T47D (cell line): ENCODE measurements at regions not wholly inside any gene's neighbourhood (a gene's known extent, or its start where the extent isn't known, plus 50 kb on each side); places are given as distances from the start of the nearest gene placed in this dataset.
A peak's percentile ranks its signal among the peaks of the same experiment; 100 is the strongest.
"Not testable (repeated sequence)": the region's sequence is repeated elsewhere in the genome, so short reads cannot be mapped to it uniquely, and the experiment has no call there.

Experiments used
- DNase-seq, 2 experiments: peaks; one replicate each; pipeline versions ENCODE4 v3.0.0 to v3.0.0-alpha.2; 2011 to 2012; ENCODE audit warnings: low read depth in 1 of 2, low spot score in 1 of 2
- JUND ChIP-seq: IDR thresholded peaks from 2 replicates; pipeline ENCODE4 v1.6.1; 2012; ENCODE audit warnings: low read depth
- in situ Hi-C: cut with HindIII; loops from 2 replicates; pipeline ENCODE4 v1.10.0; 2016; ENCODE audit warnings: low sequenced_read_pairs, low pct_unique_long_range_greater_than_20kb

DNA sequence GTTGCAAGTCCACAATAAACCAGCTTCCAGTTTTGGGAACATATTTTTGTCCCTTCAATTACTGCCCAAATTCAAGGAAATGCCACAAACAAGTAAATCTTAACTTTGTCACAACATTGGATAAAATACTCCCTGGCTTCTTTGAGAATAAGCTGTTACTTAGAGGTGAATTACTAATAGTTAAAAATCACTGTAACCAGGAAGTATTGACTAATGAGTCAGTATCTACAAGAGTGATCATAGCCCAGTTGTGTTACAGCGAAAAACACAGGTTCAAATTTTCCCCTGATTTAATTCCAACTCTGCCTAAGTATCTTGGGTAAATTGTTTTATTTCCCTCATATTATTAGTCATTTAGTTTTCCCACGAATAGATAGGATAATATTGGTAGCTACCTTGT lies 291.2 kb upstream of the PPARGC1A start:
- TF ChIP-seq JUND: no peak
- DNase-seq: no peak
- in situ Hi-C loops: no loop called here

DNA sequence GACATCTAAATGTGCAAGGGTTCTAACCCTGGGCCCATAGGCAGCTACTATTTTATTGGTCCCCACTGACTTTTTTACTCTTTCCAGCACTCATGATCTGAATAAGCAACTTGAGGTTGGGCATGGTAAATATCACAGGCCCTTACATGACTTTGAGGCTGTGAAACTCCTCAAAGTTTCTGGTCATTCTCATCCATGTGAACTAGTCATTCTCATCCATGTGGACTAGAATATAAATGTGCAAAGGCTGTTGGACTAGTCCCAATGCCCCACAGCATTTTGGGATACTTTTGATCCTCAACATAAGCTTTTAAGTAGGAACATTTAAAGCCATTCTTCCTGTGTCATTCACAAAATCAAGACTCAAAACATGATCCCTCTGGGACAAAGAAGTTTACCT lies 290.7 kb upstream of the PPARGC1A start:
- TF ChIP-seq JUND: no peak
- in situ Hi-C loops: no loop called here

DNA sequence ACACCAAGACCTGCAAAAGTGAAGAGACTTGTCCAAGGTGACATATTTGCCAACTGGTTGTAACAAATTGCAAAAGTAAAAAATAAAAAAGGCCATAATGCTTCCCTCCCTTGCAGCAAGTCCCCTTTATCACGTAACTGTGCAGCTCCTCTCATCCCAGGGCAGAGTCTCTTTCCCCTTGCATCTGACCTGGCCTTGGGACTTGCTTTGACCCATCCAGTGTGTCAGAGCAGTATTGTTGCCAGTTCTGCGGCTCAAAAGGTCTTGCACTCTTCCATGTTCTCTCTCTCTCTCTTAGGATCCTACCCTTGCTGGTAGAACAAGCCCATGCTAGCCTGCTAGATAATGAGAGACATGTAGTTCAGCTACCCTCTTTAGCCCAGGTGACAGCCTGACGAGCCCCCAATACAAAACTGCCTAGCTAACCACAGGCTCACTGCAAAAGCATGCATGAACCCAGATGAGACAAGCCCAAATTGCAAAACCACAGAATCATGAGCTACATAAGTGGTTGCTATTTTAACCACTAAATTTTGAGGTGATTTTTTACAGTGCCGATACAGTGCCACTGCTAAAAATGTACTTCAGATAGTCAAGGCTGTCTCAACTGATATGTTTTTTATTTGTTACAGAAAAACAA lies 289.5 kb upstream of the PPARGC1A start:
- no peak for TF ChIP-seq JUND

More for the DNA sequence above, 290.7 kb upstream of the PPARGC1A start:
- DNase-seq: no peak

DNA sequence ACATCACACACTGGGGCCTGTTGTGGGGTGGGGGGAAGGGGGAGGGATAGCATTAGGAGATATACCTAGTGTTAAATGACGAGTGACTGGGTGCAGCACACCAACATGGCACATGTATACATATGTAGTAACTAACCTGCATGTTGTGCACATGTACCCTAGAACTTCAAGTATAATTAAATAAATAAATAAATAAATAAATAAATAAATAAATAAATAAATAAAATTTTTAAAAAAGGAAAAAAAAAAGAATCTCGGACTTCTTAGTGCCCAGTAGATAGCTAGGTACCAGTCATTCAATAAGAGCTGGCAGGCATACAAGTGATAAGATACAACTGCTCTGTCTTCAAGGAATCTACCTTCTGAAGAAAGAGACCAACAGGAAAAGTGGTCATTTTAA lies 287.6 kb upstream of the PPARGC1A start:
- in situ Hi-C loops, DNase-seq: not testable (repeated sequence)

More for the DNA sequence above, 289.5 kb upstream of the PPARGC1A start:
- DNase-seq: no peak
- in situ Hi-C loops: no loop called here

DNA sequence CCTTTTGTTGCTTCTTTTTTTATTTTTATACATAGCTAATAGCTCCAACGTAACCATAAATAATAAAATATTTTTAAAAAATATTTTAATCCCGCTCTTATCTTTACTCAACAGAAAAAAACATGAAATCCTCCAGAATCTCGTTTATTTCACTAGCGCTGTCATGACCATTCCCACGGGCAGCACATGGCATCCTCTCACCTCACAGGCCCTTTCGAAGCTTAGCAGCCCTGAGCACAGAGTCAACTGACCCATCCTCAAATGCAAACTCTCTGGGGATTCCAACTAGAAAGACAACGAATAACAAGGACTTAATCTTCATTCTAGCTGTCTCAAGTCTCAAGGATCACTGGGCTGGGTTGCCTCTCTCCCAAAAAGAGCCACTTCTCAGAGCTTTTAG lies 285.9 kb upstream of the PPARGC1A start:
- no peak for TF ChIP-seq JUND
- in situ Hi-C loops: no loop called here
- DNase-seq: no peak

DNA sequence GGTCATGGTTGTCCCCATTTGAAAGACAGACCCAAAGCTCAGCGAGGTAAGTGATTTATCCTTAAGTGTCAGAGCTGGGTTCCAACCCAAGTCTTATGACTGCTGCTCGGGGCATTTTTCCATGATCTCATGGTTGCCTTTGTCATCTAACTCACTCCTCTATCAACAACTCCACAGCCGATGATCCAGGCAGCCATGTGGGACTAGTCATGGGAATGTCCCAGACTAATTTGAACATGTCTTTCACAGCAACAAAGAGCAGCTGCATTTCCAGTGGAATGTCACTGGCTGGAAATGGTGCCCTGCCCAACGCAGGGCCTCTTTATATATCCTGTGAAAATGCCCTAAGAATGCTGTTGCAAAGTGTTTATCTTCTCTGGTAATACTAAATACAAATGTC lies 284.8 kb upstream of the PPARGC1A start:
- TF ChIP-seq JUND: no peak
- in situ Hi-C loops: no loop called here
- no peak for DNase-seq

DNA sequence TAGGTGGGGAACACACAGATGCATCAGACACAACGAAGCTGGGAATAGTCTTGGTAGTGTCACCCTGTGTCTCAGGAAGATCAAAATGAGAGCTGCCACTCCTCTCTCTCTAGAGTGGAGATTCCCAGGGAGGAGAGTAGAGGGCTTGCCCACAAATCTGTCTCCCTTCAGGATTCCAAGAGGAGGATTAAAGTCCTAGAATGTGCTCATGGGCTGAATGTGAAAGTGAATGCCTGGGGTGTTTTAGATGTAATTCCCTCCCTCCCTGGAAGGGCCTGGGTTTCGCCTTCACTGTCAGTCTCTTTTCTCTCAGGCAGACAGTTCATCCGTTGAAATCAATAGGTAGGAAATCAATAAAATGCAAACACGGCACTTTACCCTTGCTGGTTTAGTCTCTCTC lies 282.6 kb upstream of the PPARGC1A start:
- no peak for DNase-seq
- in situ Hi-C loops: no loop called here
- TF ChIP-seq JUND: no peak

DNA sequence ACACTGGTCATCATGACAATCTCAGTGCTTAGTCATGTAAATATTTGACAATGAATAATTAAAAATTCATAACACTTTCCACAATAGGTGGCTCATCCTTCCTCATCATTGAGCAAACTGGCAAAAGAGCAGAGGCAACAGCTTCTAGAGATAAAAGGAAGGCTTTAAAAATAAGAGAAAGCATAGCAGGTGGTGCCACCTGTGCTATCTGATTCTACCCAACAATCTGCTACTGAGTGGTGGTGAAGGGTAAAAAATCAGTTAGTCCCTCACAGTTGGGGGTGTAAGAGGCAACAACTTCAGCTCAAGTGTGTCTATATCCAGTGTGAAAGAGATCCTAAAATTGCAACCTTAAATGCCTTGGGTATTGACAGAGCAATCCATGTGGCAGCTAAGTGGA lies 280.1 kb upstream of the PPARGC1A start:
- DNase-seq: no peak
- in situ Hi-C loops: no loop called here
- TF ChIP-seq JUND: no peak

DNA sequence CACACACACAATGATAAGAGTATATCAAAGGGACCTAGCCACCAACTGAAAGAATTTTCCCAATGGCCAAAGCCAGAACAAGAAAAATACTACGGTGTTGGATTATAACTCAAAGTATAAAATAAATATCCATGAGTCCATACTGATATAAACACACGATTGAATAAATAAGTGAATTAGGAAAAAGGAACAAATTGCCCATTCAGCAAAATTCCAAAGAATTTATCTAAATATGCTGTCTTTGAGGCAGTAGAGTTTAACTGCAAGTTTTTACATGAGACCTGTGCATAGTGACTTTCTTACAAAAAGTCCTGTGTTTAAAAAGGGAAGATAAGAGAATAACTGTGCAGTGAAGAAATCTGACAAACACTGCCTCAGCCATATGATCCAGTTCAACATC lies 278.8 kb upstream of the PPARGC1A start:
- in situ Hi-C loops: no loop called here
- no peak for DNase-seq
- TF ChIP-seq JUND: no peak

DNA sequence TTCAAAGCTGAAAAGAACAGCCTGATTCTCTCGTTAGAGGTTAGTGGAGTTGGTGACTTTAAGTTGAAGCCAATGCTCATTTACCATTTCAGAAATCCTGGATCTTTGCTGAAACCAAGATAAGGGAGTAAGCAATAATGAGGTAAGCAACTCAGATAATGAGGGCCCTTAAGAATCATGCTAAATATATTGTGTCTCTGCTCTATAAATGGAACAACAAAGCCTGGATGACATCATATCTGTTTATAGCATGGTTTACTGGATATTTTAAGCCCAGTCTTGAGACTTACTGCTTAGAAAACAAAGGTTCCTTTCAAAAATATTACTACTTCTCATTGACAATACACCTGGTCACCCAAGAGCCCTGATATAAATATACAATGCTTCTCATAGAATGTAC lies 276.7 kb upstream of the PPARGC1A start:
- DNase-seq: no peak
- in situ Hi-C loops: no loop called here
- TF ChIP-seq JUND: no peak

DNA sequence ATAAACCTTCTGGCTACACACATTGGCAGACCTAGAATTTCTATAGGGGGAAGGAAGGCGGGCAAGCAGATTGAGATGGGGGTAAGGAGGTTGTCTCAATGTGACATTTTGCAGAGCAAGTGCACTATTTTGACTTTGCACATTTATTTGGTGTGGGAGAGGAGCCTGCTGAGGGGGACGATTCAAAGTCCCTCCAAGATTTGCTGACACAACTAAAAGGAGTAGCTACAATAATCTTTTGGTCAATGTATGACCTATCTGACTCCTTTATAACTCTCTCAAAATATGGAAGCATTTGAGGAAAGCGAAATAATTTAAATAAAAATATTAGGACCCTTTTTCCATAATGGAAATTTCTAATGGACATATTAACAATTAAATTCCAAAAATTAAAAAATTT lies 274.9 kb upstream of the PPARGC1A start:
- TF ChIP-seq JUND: no peak
- DNase-seq: no peak
- in situ Hi-C loops: no loop called here

DNA sequence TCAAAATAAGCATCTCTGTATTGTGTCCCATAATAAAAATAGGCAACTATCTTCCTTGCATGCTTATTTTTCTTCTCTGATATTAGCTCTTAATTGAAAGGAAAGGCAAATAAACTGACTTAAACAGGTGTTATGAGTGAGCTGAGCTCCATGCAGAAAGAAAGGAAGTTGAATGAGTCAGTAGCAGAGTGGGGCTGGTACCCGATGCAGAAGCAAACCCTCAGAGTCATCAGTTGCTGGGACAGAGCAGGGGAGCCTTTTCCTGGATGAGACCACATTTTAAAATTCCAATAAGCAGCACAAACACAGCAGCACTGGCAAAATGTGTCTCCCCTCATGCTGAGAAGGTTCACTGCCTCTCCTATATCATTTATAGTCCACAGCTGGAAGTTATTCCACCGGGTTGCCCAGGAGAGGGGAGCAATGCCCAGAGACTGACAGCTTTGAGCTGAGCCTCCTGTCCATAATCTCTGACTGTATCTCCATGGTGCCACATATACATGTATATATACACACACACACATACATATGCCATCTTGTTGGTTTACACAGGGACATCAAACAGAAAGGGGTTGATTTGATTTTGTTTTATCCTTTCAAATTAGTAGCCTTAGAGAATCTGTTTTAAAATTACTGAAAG lies 274.3 kb upstream of the PPARGC1A start:
- no peak for DNase-seq
- TF ChIP-seq JUND: no peak
- in situ Hi-C loops: no loop called here

DNA sequence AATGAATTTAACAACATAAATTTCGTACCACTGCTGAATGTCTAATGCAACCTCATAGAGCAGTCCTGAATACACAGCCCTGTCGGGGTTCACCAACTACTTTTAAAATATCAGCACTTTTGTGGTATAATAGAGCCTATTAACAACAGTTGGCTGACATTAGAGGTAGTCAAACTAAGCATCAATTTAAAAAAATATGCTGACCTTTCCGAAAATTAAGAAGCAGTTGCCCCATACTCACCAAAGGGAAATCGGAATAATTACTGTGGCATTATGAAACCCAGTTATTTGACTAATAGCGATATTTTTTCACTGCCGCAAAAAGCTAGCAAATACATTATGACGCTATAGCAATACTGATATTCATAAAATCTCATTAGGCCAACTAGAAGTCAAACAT lies 273.5 kb upstream of the PPARGC1A start:
- no peak for DNase-seq
- no peak for TF ChIP-seq JUND
- in situ Hi-C loops: no loop called here

DNA sequence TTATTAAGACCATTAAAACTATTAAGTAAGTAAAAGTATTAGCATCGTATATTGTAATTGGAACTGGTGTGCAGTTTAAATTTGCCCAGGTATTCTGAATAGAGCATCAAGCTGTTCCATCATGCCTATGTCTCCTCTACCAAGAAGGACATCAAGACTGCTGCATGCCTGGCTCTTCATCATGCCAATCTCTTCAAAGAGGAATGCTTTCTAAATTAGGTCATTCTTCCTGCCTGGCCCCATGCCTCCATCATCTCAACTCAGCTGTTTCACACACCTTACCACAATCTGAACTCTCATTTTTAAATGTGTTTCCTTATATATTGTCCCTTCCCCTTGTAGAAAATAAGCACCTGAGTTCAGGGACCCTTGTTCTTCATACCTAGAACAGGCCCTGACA lies 270.5 kb upstream of the PPARGC1A start:
- peak in 1 of 2 experiments; percentile 59 for DNase-seq
- in situ Hi-C loops: no loop called here
- TF ChIP-seq JUND: peak; percentile 54; the same call in 1 of the 2 replicates
